Stimulated activated CD4-positive, alpha-beta T cell treated with anti-CD3 and anti-CD28 coated beads, Interleukin-4, amount 100 ng/mL, for 4 hours (primary cell): ENCODE measurements at regions not wholly inside any gene's neighbourhood (a gene's known extent, or its start where the extent isn't known, plus 50 kb on each side); places are given as distances from the start of the nearest gene placed in this dataset.
"Not testable (repeated sequence)": the region's sequence is repeated elsewhere in the genome, so short reads cannot be mapped to it uniquely, and the experiment has no call there.

Experiments used
- DNase-seq, 2 experiments: peaks; one replicate each; pipeline ENCODE4 v3.0.0-alpha.2; 2020

- no peak for DNase-seq
These were observed 132.4 kb upstream of the USP9X start for GRCh38 chrX:40952855-40953254.

GRCh38 chrX:40953369-40953768, 131.9 kb upstream of the USP9X start:
- no peak for DNase-seq

- DNase-seq: no peak
These were observed 125.2 kb upstream of the USP9X start for GRCh38 chrX:40960041-40960440.

- DNase-seq: no peak
These were observed 122.3 kb upstream of the USP9X start for GRCh38 chrX:40962793-40963407.

GRCh38 chrX:40964008-40964407, 121.2 kb upstream of the USP9X start:
- no peak for DNase-seq

GRCh38 chrX:40964633-40965586, 120.3 kb upstream of the USP9X start:
- DNase-seq: no peak

GRCh38 chrX:40966213-40966820, 118.9 kb upstream of the USP9X start:
- DNase-seq: no peak

- no peak for DNase-seq
These were observed 117.1 kb upstream of the USP9X start for GRCh38 chrX:40968180-40968579.

- no peak for DNase-seq
These were observed 113.5 kb upstream of the USP9X start for GRCh38 chrX:40971736-40972135.

GRCh38 chrX:40973619-40974018, 111.6 kb upstream of the USP9X start:
- no peak for DNase-seq

- no peak for DNase-seq
These were observed 109.3 kb upstream of the USP9X start for GRCh38 chrX:40975951-40976350.

GRCh38 chrX:40976981-40977380, 108.3 kb upstream of the USP9X start:
- DNase-seq: no peak

- no peak for DNase-seq
These were observed 100.3 kb upstream of the USP9X start for GRCh38 chrX:40984962-40985361.

- no peak for DNase-seq
These were observed 97.8 kb upstream of the USP9X start for GRCh38 chrX:40987413-40987812.

GRCh38 chrX:40988100-40988499, 97.1 kb upstream of the USP9X start:
- no peak for DNase-seq

GRCh38 chrX:40993395-40993794, 91.8 kb upstream of the USP9X start:
- DNase-seq: not testable (repeated sequence)

GRCh38 chrX:40996886-40997530, 88.2 kb upstream of the USP9X start:
- DNase-seq: no peak

- no peak for DNase-seq
These were observed 87.1 kb upstream of the USP9X start for GRCh38 chrX:40998123-40998522.

- no peak for DNase-seq
These were observed 83.9 kb upstream of the USP9X start for GRCh38 chrX:41001327-41001726.

GRCh38 chrX:41002026-41002425, 83.2 kb upstream of the USP9X start:
- DNase-seq: no peak

- no peak for DNase-seq
These were observed 81.6 kb upstream of the USP9X start for GRCh38 chrX:41003506-41004270.

- no peak for DNase-seq
These were observed 79.7 kb upstream of the USP9X start for GRCh38 chrX:41005445-41005992.
